Activated CD8-positive, alpha-beta T cell treated with anti-CD3 and anti-CD28 coated beads for 36 hours (primary cell): ENCODE measurements at regions not wholly inside any gene's neighbourhood (a gene's known extent, or its start where the extent isn't known, plus 50 kb on each side); places are given as distances from the start of the nearest gene placed in this dataset.

ENCODE experiments used
- ATAC-seq: fragments of 200-7000 bp; cut with Tn5 transposase; one replicate; pipeline ENCODE4 v1.10.0; 2021; ENCODE audit warnings: mild to moderate bottlenecking, moderate library complexity
- CTCF ChIA-PET: fragments of 350-600 bp; sonication (Branson Sonifier 250); formaldehyde crosslinking; loops from one replicate; lab custom pipeline; 2021; ENCODE audit warnings: antibody characterized with exemption; lab: Charles Lee
- POLR2A ChIA-PET: fragments of 350-600 bp; sonication (Branson Sonifier 250); formaldehyde crosslinking; loops from one replicate; lab custom pipeline; 2021; ENCODE audit warnings: antibody characterized with exemption; lab: Charles Lee
- DNase-seq: peaks from one replicate; pipeline ENCODE4 v3.0.0-alpha.2; 2020
- H3K27ac Mint-ChIP-seq: one replicate; pipeline ENCODE4 v1.8.0; 2021; ENCODE audit warnings: mild to moderate bottlenecking, mixed read lengths
- H3K27me3 Mint-ChIP-seq: one replicate; pipeline ENCODE4 v1.8.0; 2021; ENCODE audit warnings: mixed read lengths
- H3K36me3 Mint-ChIP-seq: one replicate; pipeline ENCODE4 v1.8.0; 2021; ENCODE audit warnings: low read depth, mixed read lengths
- H3K4me1 Mint-ChIP-seq: one replicate; pipeline ENCODE4 v1.8.0; 2021; ENCODE audit warnings: low read depth, mixed read lengths
- H3K4me3 Mint-ChIP-seq: one replicate; pipeline ENCODE4 v1.8.0; 2021; ENCODE audit warnings: mild to moderate bottlenecking, moderate library complexity, mixed read lengths
- H3K9me3 Mint-ChIP-seq: one replicate; pipeline ENCODE4 v1.8.0; 2021; ENCODE audit warnings: mixed read lengths
- CTCF ChIP-seq: fragments of 200-600 bp; IDR thresholded peaks from one replicate; pipeline ENCODE4 v1.8.0; 2022; ENCODE audit warnings: antibody characterized with exemption, mild to moderate bottlenecking
- intact Hi-C: fragments of 100-400 bp; cut with micrococcal nuclease; formaldehyde crosslinking; loops from one replicate; pipeline ENCODE4 v1.10.0; 2022

- DNase-seq (no peak), ATAC-seq (no peak)
- no peaks in the 10 kb centered on the region for H3K9me3 Mint-ChIP-seq
- no peaks in the 10 kb centered on the region for H3K27me3 Mint-ChIP-seq
- POLR2A ChIA-PET, result no interaction called here
- peaks cover 14% of the 10 kb centered on the region for H3K36me3 Mint-ChIP-seq
- H3K4me3 Mint-ChIP-seq, result no peak overlapping the region
- CTCF ChIA-PET, result no interaction called here
- intact Hi-C loops, result loop anchor here (5.0 kb wide), 1 partner anchor 86 kb away; the partner anchor contains the start of gene SIPA1L1
- H3K27ac Mint-ChIP-seq, result no peak overlapping the region
- H3K4me1 Mint-ChIP-seq, result peaks cover 50% of the 10 kb centered on the region
- TF ChIP-seq CTCF, result no peak
Measured at GRCh38 chr14:71408362-71409030, 501.2 kb downstream of the PCNX1 start.

GRCh38 chr14:71410578-71411284 is 503.5 kb downstream of the PCNX1 start:
- H3K4me3 Mint-ChIP-seq, result no peak overlapping the region
- H3K27ac Mint-ChIP-seq, result peak overlapping the region; percentile 78

GRCh38 chr14:71411285-71411595 is 504.0 kb downstream of the PCNX1 start:
- no peak for DNase-seq
- Mint-ChIP-seq H3K4me1 (peaks cover 44% of the 10 kb centered on the region), H3K9me3 (no peaks in the 10 kb centered on the region), H3K27me3 (no peaks in the 10 kb centered on the region), H3K36me3 (peaks cover 15% of the 10 kb centered on the region), H3K4me3 (no peak overlapping the region), H3K27ac (peak overlapping the region; percentile 78)
- TF ChIP-seq CTCF, result no peak
- ChIA-PET POLR2A (interaction anchor here (0.8 kb wide), 1 partner anchor 39 kb away, joined by 4 read pairs; no protein-coding TSS in a partner anchor), CTCF (interaction anchor here (1.5 to 1.8 kb wide), 2 partner anchors 10 kb away, joined by 4 to 6 read pairs; no protein-coding TSS in a partner anchor)
- intact Hi-C loops, result no loop called here
- ATAC-seq, result peak; percentile 27

More at GRCh38 chr14:71410578-71411284, 503.5 kb downstream of the PCNX1 start:
- ATAC-seq, result peak; percentile 37
- Mint-ChIP-seq H3K4me1 (peaks cover 44% of the 10 kb centered on the region), H3K27me3 (no peaks in the 10 kb centered on the region), H3K36me3 (peaks cover 14% of the 10 kb centered on the region), H3K9me3 (no peaks in the 10 kb centered on the region)
- ChIA-PET CTCF (interaction anchor here (1.0 to 1.8 kb wide), 3 partner anchors 10 to 89 kb away, joined by 3 to 6 read pairs (median 4); no protein-coding TSS in a partner anchor), POLR2A (interaction anchor here (0.8 kb wide), 1 partner anchor 39 kb away, joined by 4 read pairs; no protein-coding TSS in a partner anchor)
- no peak for TF ChIP-seq CTCF
- intact Hi-C loops, result no loop called here
- DNase-seq, result no peak

GRCh38 chr14:71411738-71412137 is 504.5 kb downstream of the PCNX1 start:
- intact Hi-C loops, result no loop called here
- CTCF ChIA-PET, result interaction anchor here (1.5 to 1.8 kb wide), 4 partner anchors 8 to 270 kb away, joined by 4 to 7 read pairs (median 5); no protein-coding TSS in a partner anchor
- no peak for DNase-seq
- no peak for ATAC-seq
- Mint-ChIP-seq H3K27me3 (no peaks in the 10 kb centered on the region), H3K9me3 (no peaks in the 10 kb centered on the region), H3K36me3 (peaks cover 18% of the 10 kb centered on the region), H3K27ac (peak overlapping the region; percentile 78), H3K4me1 (peaks cover 47% of the 10 kb centered on the region), H3K4me3 (no peak overlapping the region)
- TF ChIP-seq CTCF, result no peak
- POLR2A ChIA-PET, result interaction anchor here (1.1 kb wide), 1 partner anchor 8 kb away, joined by 6 read pairs; no protein-coding TSS in a partner anchor
